D341Med (cell line): ENCODE measurements at regions not wholly inside any gene's neighbourhood (a gene's known extent, or its start where the extent isn't known, plus 50 kb on each side); places are given as distances from the start of the nearest gene placed in this dataset.

Source experiments
- DNase-seq: peaks from one replicate; pipeline ENCODE4 v3.0.0; 2012; ENCODE audit warnings: low spot score

- DNase-seq: no peak
These were observed 99.6 kb upstream of the INTU start for GRCh38 chr4:127533028-127533700.

GRCh38 chr4:127534041-127534825, 98.5 kb upstream of the INTU start:
- DNase-seq: no peak

- DNase-seq: no peak
These were observed 94.7 kb upstream of the INTU start for GRCh38 chr4:127538016-127538415.

GRCh38 chr4:127540497-127541025, 92.2 kb upstream of the INTU start:
- no peak for DNase-seq

GRCh38 chr4:127545271-127545670, 87.5 kb upstream of the INTU start:
- no peak for DNase-seq

GRCh38 chr4:127548990-127549925, 83.5 kb upstream of the INTU start:
- no peak for DNase-seq

GRCh38 chr4:127555106-127555505, 77.7 kb upstream of the INTU start:
- no peak for DNase-seq

- DNase-seq: no peak
These were observed 74.7 kb upstream of the INTU start for GRCh38 chr4:127558088-127558487.

GRCh38 chr4:127558489-127559407, 74.0 kb upstream of the INTU start:
- no peak for DNase-seq

- DNase-seq: no peak
These were observed 72.8 kb upstream of the INTU start for GRCh38 chr4:127559981-127560380.

- no peak for DNase-seq
These were observed 72.0 kb upstream of the INTU start for GRCh38 chr4:127560755-127561154.

- DNase-seq: no peak
These were observed 58.1 kb upstream of the INTU start for GRCh38 chr4:127574643-127575042.

- DNase-seq: no peak
These were observed 56.9 kb upstream of the INTU start for GRCh38 chr4:127575888-127576287.

GRCh38 chr4:127578491-127578890, 54.3 kb upstream of the INTU start:
- DNase-seq: no peak

GRCh38 chr4:127578967-127579366, 53.8 kb upstream of the INTU start:
- no peak for DNase-seq

GRCh38 chr4:127579821-127580220, 52.9 kb upstream of the INTU start:
- no peak for DNase-seq

- no peak for DNase-seq
These were observed 52.5 kb upstream of the INTU start for GRCh38 chr4:127580300-127580699.

GRCh38 chr4:127580891-127581290, 51.9 kb upstream of the INTU start:
- no peak for DNase-seq
